ENCODE measurements at regions not wholly inside any gene's neighbourhood (a gene's known extent, or its start where the extent isn't known, plus 50 kb on each side); places are given as distances from the start of the nearest gene placed in this dataset.

GRCh38 chr4:56245547-56246232 lies 141.6 kb downstream of the AASDH start:
- H3K79me2 ChIP-seq (ENCODE audit: insufficient read depth, low read length), result no peaks in the 10 kb centered on the region
- CTCF ChIA-PET (ENCODE audit: low intra/inter-chr PET ratio, low total read pairs), result no interaction called here
- H3K4me2 ChIP-seq (ENCODE audit: low read depth, low read length), result no peak overlapping the region
- intact Hi-C loops (cut with micrococcal nuclease; ENCODE audit: unreplicated experiment), result no loop called here
- no peak overlapping the region for H2AFZ ChIP-seq (ENCODE audit: low read length)
- no TSS peak for BruUV-seq (replicated peaks)
- H3K4me1 ChIP-seq (ENCODE audit: insufficient read depth, low read length), result peaks cover 75% of the 10 kb centered on the region
- in situ Hi-C loops (cut with HindIII; ENCODE audit: extremely low pct_ligation_motif_present, low pct_unique_long_range_greater_than_20kb), result no loop called here
- no peaks in the 10 kb centered on the region for H3K27me3 ChIP-seq (ENCODE audit: control insufficient read depth in 1 of 2, insufficient read depth in 2 of 2, low read length in 2 of 2)
- WGBS (ENCODE audit: low lambda C conversion rate), result 2% methylated on average over 2 of the region's 2 CpGs
- H3K9me3 ChIP-seq (ENCODE audit: low read length), result no peaks in the 10 kb centered on the region
- H3K9ac ChIP-seq (ENCODE audit: insufficient read depth, low read depth, low read length), result no peak overlapping the region
- peak overlapping the region; percentile 43 for H3K27ac ChIP-seq (ENCODE audit: extremely low read length, insufficient read depth, low read length)
- H3K4me3 ChIP-seq (replicated peaks in 1 of 3; ENCODE audit: insufficient read depth in 1 of 3, low read depth in 2 of 3, low read length in 3 of 3), result no peak overlapping the region
- POLR2A ChIA-PET, result no interaction called here
- DNase-seq (ENCODE audit: low spot score) (peak; percentile 55), ATAC-seq (peak; percentile 66), FAIRE-seq (no peak)
- no peaks in the 10 kb centered on the region for H3K36me3 ChIP-seq (replicated peaks in 1 of 2; ENCODE audit: control insufficient read depth in 1 of 2, insufficient read depth in 2 of 2, low read length in 2 of 2)
- no peaks in the 10 kb centered on the region for H4K20me1 ChIP-seq (ENCODE audit: insufficient read depth, low read length)
- TF ChIP-seq TAF1 (CRISPR knock-in tag; IDR thresholded peaks at IDR 0.05), result no peak
- no peak for TF ChIP-seq SALL1 (CRISPR knock-in tag; IDR thresholded peaks at IDR 0.05)
- TF ChIP-seq ZFP36L1 (CRISPR knock-in tag; IDR thresholded peaks at IDR 0.05), result no peak
- TF ChIP-seq HNF4A (CRISPR knock-in tag; IDR thresholded peaks at IDR 0.05), result peak; percentile 68
- no peak for TF ChIP-seq ATAD3A (CRISPR knock-in tag; IDR thresholded peaks at IDR 0.05)
- no peak for TF ChIP-seq RCOR2 (CRISPR knock-in tag; IDR thresholded peaks at IDR 0.05)
- TF ChIP-seq EHMT2 (IDR thresholded peaks at IDR 0.05; ENCODE audit: borderline replicate concordance, low read depth, low read length), result no peak
- TF ChIP-seq RFXANK (CRISPR knock-in tag; IDR thresholded peaks at IDR 0.05), result no peak
- no peak for TF ChIP-seq SNAI1 (CRISPR knock-in tag; IDR thresholded peaks at IDR 0.05; ENCODE audit: borderline replicate concordance)
- peak; percentile 55 for TF ChIP-seq ZEB1 (IDR thresholded peaks at IDR 0.05; ENCODE audit: insufficient replicate concordance, low read depth)
- no peak for TF ChIP-seq MAFG (CRISPR knock-in tag; IDR thresholded peaks at IDR 0.05)
- no peak for TF ChIP-seq GTF2F1 (IDR thresholded peaks at IDR 0.05; ENCODE audit: low read length)
- no peak for TF ChIP-seq HIVEP1 (CRISPR knock-in tag; IDR thresholded peaks at IDR 0.05)
- TF ChIP-seq ZNF335 (CRISPR knock-in tag; IDR thresholded peaks at IDR 0.05), result no peak
- TF ChIP-seq, protein P1, sequence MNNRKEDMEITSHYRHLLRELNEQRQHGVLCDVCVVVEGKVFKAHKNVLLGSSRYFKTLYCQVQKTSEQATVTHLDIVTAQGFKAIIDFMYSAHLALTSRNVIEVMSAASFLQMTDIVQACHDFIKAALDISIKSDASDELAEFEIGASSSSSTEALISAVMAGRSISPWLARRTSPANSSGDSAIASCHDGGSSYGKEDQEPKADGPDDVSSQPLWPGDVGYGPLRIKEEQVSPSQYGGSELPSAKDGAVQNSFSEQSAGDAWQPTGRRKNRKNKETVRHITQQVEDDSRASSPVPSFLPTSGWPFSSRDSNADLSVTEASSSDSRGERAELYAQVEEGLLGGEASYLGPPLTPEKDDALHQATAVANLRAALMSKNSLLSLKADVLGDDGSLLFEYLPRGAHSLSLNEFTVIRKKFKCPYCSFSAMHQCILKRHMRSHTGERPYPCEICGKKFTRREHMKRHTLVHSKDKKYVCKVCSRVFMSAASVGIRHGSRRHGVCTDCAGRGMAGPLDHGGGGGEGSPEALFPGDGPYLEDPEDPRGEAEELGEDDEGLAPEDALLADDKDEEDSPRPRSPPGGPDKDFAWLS (CRISPR knock-in tag; IDR thresholded peaks at IDR 0.05; ENCODE audit: borderline replicate concordance), result no peak
- 0 out of 2 replicates have a peak, but pooled peaks have one; percentile 15 for TF ChIP-seq RXRB (CRISPR knock-in tag; IDR thresholded peaks at IDR 0.05; ENCODE audit: borderline replicate concordance)
- TF ChIP-seq SNAPC4 (CRISPR knock-in tag; IDR thresholded peaks at IDR 0.05), result no peak
- no peak for TF ChIP-seq CHD2 (IDR thresholded peaks at IDR 0.05; ENCODE audit: low read depth, low read length)
- TF ChIP-seq MIXL1 (CRISPR knock-in tag; IDR thresholded peaks at IDR 0.05), result peak; percentile 61; the same call in 1 of the 2 replicates
- TF ChIP-seq ONECUT2 (CRISPR knock-in tag; IDR thresholded peaks at IDR 0.05), result peak; percentile 81
- no peak for TF ChIP-seq ZNF652 (CRISPR knock-in tag; IDR thresholded peaks at IDR 0.05; ENCODE audit: borderline replicate concordance, low read depth)

All from HepG2 (cell line).